Ovary (tissue), 7 donors: ENCODE measurements at regions not wholly inside any gene's neighbourhood (a gene's known extent, or its start where the extent isn't known, plus 50 kb on each side); places are given as distances from the start of the nearest gene placed in this dataset.

Experiments used
- DNase-seq, 5 donors: peaks; one replicate each; pipeline ENCODE4 v3.0.0-alpha.2; 2019 to 2020
- H3K27ac ChIP-seq, 2 donors: fragments of 200-600 bp; one replicate each; pipeline versions ENCODE4 v1.5.1 to v1.8.0; 2019 to 2022
- H3K27me3 ChIP-seq: fragments of 200-600 bp; one replicate; pipeline ENCODE4 v1.8.0; 2022
- H3K36me3 ChIP-seq: fragments of 200-600 bp; sonication (generic); one replicate; pipeline ENCODE4 v1.5.1; 2019
- H3K4me1 ChIP-seq: one replicate; pipeline ENCODE4 v1.8.1; 2013; ENCODE audit warnings: mild to moderate bottlenecking, moderate library complexity; ENCODE audit not compliant: insufficient read depth
- H3K4me3 ChIP-seq: fragments of 200-600 bp; sonication (generic); one replicate; pipeline ENCODE4 v1.5.1; 2017
- H3K9me3 ChIP-seq, 2 donors: fragments of 200-600 bp in 1 of 2; sonication (generic) in 1 of 2; one replicate each; pipeline versions ENCODE4 v1.5.1 to v1.8.1; 2013 to 2019; ENCODE audit warnings: mild to moderate bottlenecking in 1 of 2, moderate library complexity in 1 of 2
- CTCF ChIP-seq, 3 donors: fragments of 450-650 bp in 2 of 3; fragments of 200-600 bp in 1 of 3; IDR thresholded peaks; one replicate each; pipeline versions ENCODE4 v1.5.1 to v1.8.0; 2016 to 2022; ENCODE audit warnings: antibody characterized with exemption in 3 of 3, mild to moderate bottlenecking in 1 of 3
- EP300 ChIP-seq: sonication (generic); formaldehyde crosslinking; IDR thresholded peaks from one replicate; pipeline ENCODE4 v1.6.1; 2017; ENCODE audit warnings: antibody characterized with exemption
- POLR2A ChIP-seq: fragments of 450-650 bp; IDR thresholded peaks from one replicate; pipeline ENCODE4 v1.6.1; 2017; ENCODE audit warnings: antibody characterized with exemption, mild to moderate bottlenecking, moderate library complexity
- WGBS, 3 donors: extraction: QIAGEN DNeasy Blood & Tissue Kit in 1 of 3; methylation state at CpG; one replicate each; pipeline versions ENCODE4 v1.1.5 to v1.1.7; 2013 to 2017; 5-methylcytosine and 5-hydroxymethylcytosine counted together
- intact Hi-C, 4 donors: fragments of 100-400 bp; cut with DNase I; formaldehyde crosslinking; loops; one replicate each; pipeline versions ENCODE4 v1.11.0 to v1.15.1; 2022 to 2023
- donor health status: DM: no; HTN: no; CAD: no; lungs with moderate emphysema.
- donor health status: DM: no; HTN: no; CAD: no.
- donor health status: Bipolar disorder and iron deficiency.
- donor health status: DM: no; HTN: no; CAD: no.
- donor health status: DM: yes; HTN: yes; CAD: no.

GRCh38 chr18:3333056-3333720 lies 71.3 kb downstream of the MYL12B start:
- WGBS, 3 donors, result 75 to 81% (median 78%) methylated on average over 4 of the region's 4 CpGs
- Histone ChIP-seq H3K4me1 (no peaks in the 10 kb centered on the region), H3K27ac (no peak overlapping the region), H3K36me3 (no peaks in the 10 kb centered on the region), H3K27me3 (no peaks in the 10 kb centered on the region), H3K4me3 (no peak overlapping the region), H3K9me3 (no peaks in the 10 kb centered on the region)
- intact Hi-C loops, result no loop called here
- TF ChIP-seq CTCF (IDR thresholded peaks at IDR 0.05), result no peak
- no peak for TF ChIP-seq POLR2A
- no peak for TF ChIP-seq EP300
- no peak for DNase-seq

- Histone ChIP-seq H3K9me3 (no peaks in the 10 kb centered on the region), H3K36me3 (no peaks in the 10 kb centered on the region), H3K4me1 (no peaks in the 10 kb centered on the region), H3K4me3 (no peak overlapping the region), H3K27me3 (no peaks in the 10 kb centered on the region), H3K27ac (no peak overlapping the region)
- intact Hi-C loops, result no loop called here
- no peak for TF ChIP-seq CTCF (IDR thresholded peaks at IDR 0.05)
- TF ChIP-seq POLR2A, result no peak
- TF ChIP-seq EP300, result no peak
- DNase-seq, result no peak
- WGBS, 3 donors, result 62 to 66% (median 65%) methylated on average over 4 of the region's 4 CpGs
Observed at GRCh38 chr18:3333721-3334386, 71.9 kb downstream of the MYL12B start.

- no peak for DNase-seq
- no peaks in the 10 kb centered on the region for H3K27me3 ChIP-seq
- no peak overlapping the region for H3K4me3 ChIP-seq
- TF ChIP-seq CTCF (IDR thresholded peaks at IDR 0.05), result no peak
- TF ChIP-seq EP300, result no peak
- intact Hi-C loops, result no loop called here
- no peaks in the 10 kb centered on the region for H3K36me3 ChIP-seq
- H3K27ac ChIP-seq, result no peak overlapping the region
- no peaks in the 10 kb centered on the region for H3K4me1 ChIP-seq
- H3K9me3 ChIP-seq, result no peaks in the 10 kb centered on the region
- WGBS, 3 donors, result 89 to 92% (median 92%) methylated on average over 6 of the region's 6 CpGs
Observed at GRCh38 chr18:3340015-3340681, 78.2 kb downstream of the MYL12B start.

- TF ChIP-seq POLR2A (no peak), CTCF (IDR thresholded peaks at IDR 0.05) (no peak), EP300 (no peak)
- Histone ChIP-seq H3K27ac (no peak overlapping the region), H3K9me3 (no peaks in the 10 kb centered on the region), H3K4me1 (no peaks in the 10 kb centered on the region), H3K27me3 (no peaks in the 10 kb centered on the region), H3K36me3 (no peaks in the 10 kb centered on the region), H3K4me3 (no peak overlapping the region)
- 41 to 52% (median 50%) methylated on average over 2 of the region's 2 CpGs for WGBS, 3 donors
- no peak for DNase-seq
- intact Hi-C loops, result no loop called here
Observed at GRCh38 chr18:3340682-3341097, 78.8 kb downstream of the MYL12B start.
